HEK293T (cell line): ENCODE measurements at regions not wholly inside any gene's neighbourhood (a gene's known extent, or its start where the extent isn't known, plus 50 kb on each side); places are given as distances from the start of the nearest gene placed in this dataset.

Experiments
- ARNT ChIP-seq: fragments of 450-650 bp; IDR thresholded peaks from 2 replicates; pipeline ENCODE4 v1.6.1; 2017; ENCODE audit warnings: mild to moderate bottlenecking
- BHLHE40 ChIP-seq: fragments of 450-650 bp; IDR thresholded peaks from 2 replicates; pipeline ENCODE4 v1.6.1; 2016; ENCODE audit warnings: mild to moderate bottlenecking, moderate library complexity, borderline replicate concordance
- CTBP1 ChIP-seq: fragments of 450-650 bp; IDR thresholded peaks from 2 replicates; pipeline ENCODE4 v1.6.1; 2016; ENCODE audit warnings: borderline replicate concordance
- FOXA1 ChIP-seq: fragments of 450-650 bp; IDR thresholded peaks from 2 replicates; pipeline ENCODE4 v1.6.1; 2016; ENCODE audit warnings: mild to moderate bottlenecking
- FOXK2 ChIP-seq: fragments of 450-650 bp; IDR thresholded peaks from 2 replicates; pipeline ENCODE4 v1.6.1; 2016; ENCODE audit warnings: mild to moderate bottlenecking
- FOXM1 ChIP-seq: fragments of 450-650 bp; IDR thresholded peaks from 2 replicates; pipeline ENCODE4 v1.6.1; 2017; ENCODE audit warnings: mild to moderate bottlenecking, borderline replicate concordance
- HDGF ChIP-seq: fragments of 450-650 bp; IDR thresholded peaks from 2 replicates; pipeline ENCODE4 v1.6.1; 2017; ENCODE audit warnings: antibody characterized with exemption, borderline replicate concordance
- LEF1 ChIP-seq: fragments of 450-650 bp; IDR thresholded peaks from 2 replicates; pipeline ENCODE4 v1.6.1; 2017; ENCODE audit warnings: mild to moderate bottlenecking, borderline replicate concordance
- NFRKB ChIP-seq: fragments of 450-650 bp; IDR thresholded peaks from 2 replicates; pipeline ENCODE4 v1.6.1; 2016; ENCODE audit warnings: mild to moderate bottlenecking, moderate library complexity
- PKNOX1 ChIP-seq: fragments of 450-650 bp; IDR thresholded peaks from 2 replicates; pipeline ENCODE4 v1.6.1; 2016
- SP1 ChIP-seq: fragments of 450-650 bp; IDR thresholded peaks from 2 replicates; pipeline ENCODE4 v1.6.1; 2017
- SUZ12 ChIP-seq: fragments of 450-650 bp; IDR thresholded peaks from 2 replicates; pipeline ENCODE4 v1.6.1; 2016; ENCODE audit warnings: mild to moderate bottlenecking
- TARDBP ChIP-seq: fragments of 450-650 bp; IDR thresholded peaks from 2 replicates; pipeline ENCODE4 v1.6.1; 2016
- ZNF384 ChIP-seq: fragments of 450-650 bp; IDR thresholded peaks from 2 replicates; pipeline ENCODE4 v1.6.1; 2016

- TF ChIP-seq FOXA1: no peak
- TF ChIP-seq TARDBP: no peak
- TF ChIP-seq CTBP1: no peak
- no peak for TF ChIP-seq FOXM1
- TF ChIP-seq FOXK2: no peak
- no peak for TF ChIP-seq BHLHE40
- no peak for TF ChIP-seq SUZ12
- TF ChIP-seq ARNT: no peak
- no peak for TF ChIP-seq HDGF
- no peak for TF ChIP-seq SP1
- no peak for TF ChIP-seq LEF1
- no peak for TF ChIP-seq ZNF384
- no peak for TF ChIP-seq PKNOX1
- no peak for TF ChIP-seq NFRKB
Observed at GRCh38 chr17:72534265-72534664, 413.4 kb downstream of the SOX9 start.
